ENCODE measurements at regions not wholly inside any gene's neighbourhood (a gene's known extent, or its start where the extent isn't known, plus 50 kb on each side); places are given as distances from the start of the nearest gene placed in this dataset.

DNA sequence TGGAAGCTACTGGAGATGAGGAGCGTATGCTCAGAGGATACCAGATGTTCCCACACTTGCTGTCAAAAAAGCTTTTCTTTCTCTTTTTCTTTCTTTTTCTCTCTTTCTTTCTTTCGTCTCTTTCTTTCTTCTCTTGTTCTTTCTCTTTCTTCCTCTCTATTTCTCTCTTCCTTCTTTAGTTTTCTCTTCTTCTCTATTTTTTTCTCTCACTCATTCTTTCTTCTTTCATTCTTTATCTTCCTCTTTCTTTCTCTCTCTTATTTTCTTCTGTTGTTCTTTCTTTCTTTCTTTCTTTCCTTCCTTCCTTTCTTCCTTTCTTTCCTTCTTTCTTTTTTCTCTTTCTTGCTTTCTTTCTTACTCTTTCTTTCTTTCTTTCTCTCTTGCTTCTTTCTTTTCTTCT is 457.6 kb downstream of the CMPK2 start:
- H3K9me2 ChIP-seq (replicated peaks; ENCODE audit: insufficient read depth), result no peaks in the 10 kb centered on the region
- no peaks in the 10 kb centered on the region for H3K27me3 ChIP-seq
- no peaks in the 10 kb centered on the region for H3K79me2 ChIP-seq
- H3K36me3 ChIP-seq (replicated peaks; ENCODE audit: insufficient read depth, low read depth), result no peaks in the 10 kb centered on the region
- H4K20me1 ChIP-seq (ENCODE audit: insufficient read depth, poor library complexity, severe bottlenecking), result no peaks in the 10 kb centered on the region
- 92% methylated on average over 2 of the region's 2 CpGs for WGBS (ENCODE audit: low lambda C conversion rate, missing lambda C conversion rate)
- no peak overlapping the region for H3K4me3 ChIP-seq
- no peak for TF ChIP-seq EZH2 (IDR thresholded peaks at IDR 0.05; ENCODE audit: borderline replicate concordance)
- TF ChIP-seq CTCF (IDR thresholded peaks at IDR 0.05; ENCODE audit: poor library complexity), result no peak
- no peak for TF ChIP-seq EZH2phosphoT487 (IDR thresholded peaks at IDR 0.05; ENCODE audit: low read depth, severe bottlenecking, unreplicated experiment)
- no peak for DNase-seq (ENCODE audit: low spot score)
- H3K4me1 ChIP-seq (ENCODE audit: insufficient read depth), result no peaks in the 10 kb centered on the region
- H3K4me2 ChIP-seq, result no peak overlapping the region
- no peak overlapping the region for H2AFZ ChIP-seq
- no peaks in the 10 kb centered on the region for H3K9me3 ChIP-seq (ENCODE audit: low read depth)
- H3K27ac ChIP-seq, result no peak overlapping the region

- Histone ChIP-seq H3K27me3 (no peaks in the 10 kb centered on the region), H3K4me2 (no peak overlapping the region), H3K4me1 (ENCODE audit: insufficient read depth) (no peaks in the 10 kb centered on the region), H3K36me3 (replicated peaks; ENCODE audit: insufficient read depth, low read depth) (no peaks in the 10 kb centered on the region), H3K9me3 (ENCODE audit: low read depth) (no peaks in the 10 kb centered on the region), H3K4me3 (no peak overlapping the region), H3K9me2 (replicated peaks; ENCODE audit: insufficient read depth) (no peaks in the 10 kb centered on the region), H4K20me1 (ENCODE audit: insufficient read depth, poor library complexity, severe bottlenecking) (no peaks in the 10 kb centered on the region), H2AFZ (no peak overlapping the region), H3K27ac (no peak overlapping the region), H3K79me2 (no peaks in the 10 kb centered on the region)
- 43% methylated on average over 3 of the region's 3 CpGs for WGBS (ENCODE audit: low lambda C conversion rate, missing lambda C conversion rate)
- DNase-seq (ENCODE audit: low spot score), result no peak
- TF ChIP-seq EZH2phosphoT487 (IDR thresholded peaks at IDR 0.05; ENCODE audit: low read depth, severe bottlenecking, unreplicated experiment) (no peak), EZH2 (IDR thresholded peaks at IDR 0.05; ENCODE audit: borderline replicate concordance) (no peak), CTCF (IDR thresholded peaks at IDR 0.05; ENCODE audit: poor library complexity) (no peak)
These were observed 455.4 kb downstream of the CMPK2 start for GRCh38 chr2:6410313-6410712.

- Histone ChIP-seq H3K4me1 (ENCODE audit: insufficient read depth) (no peaks in the 10 kb centered on the region), H3K27me3 (no peaks in the 10 kb centered on the region), H2AFZ (no peak overlapping the region), H3K9me2 (replicated peaks; ENCODE audit: insufficient read depth) (no peaks in the 10 kb centered on the region), H3K9me3 (ENCODE audit: low read depth) (no peaks in the 10 kb centered on the region), H3K4me2 (no peak overlapping the region), H3K36me3 (replicated peaks; ENCODE audit: insufficient read depth, low read depth) (no peaks in the 10 kb centered on the region), H3K79me2 (no peaks in the 10 kb centered on the region), H3K27ac (no peak overlapping the region), H4K20me1 (ENCODE audit: insufficient read depth, poor library complexity, severe bottlenecking) (no peaks in the 10 kb centered on the region), H3K4me3 (no peak overlapping the region)
- WGBS (ENCODE audit: low lambda C conversion rate, missing lambda C conversion rate), result 69% methylated on average over 3 of the region's 3 CpGs
- no peak for DNase-seq (ENCODE audit: low spot score)
- TF ChIP-seq CTCF (IDR thresholded peaks at IDR 0.05; ENCODE audit: poor library complexity), result no peak
These were observed 453.1 kb downstream of the CMPK2 start for GRCh38 chr2:6412533-6413091.

- Histone ChIP-seq H3K9me2 (replicated peaks; ENCODE audit: insufficient read depth) (no peaks in the 10 kb centered on the region), H4K20me1 (ENCODE audit: insufficient read depth, poor library complexity, severe bottlenecking) (no peaks in the 10 kb centered on the region), H3K27me3 (no peaks in the 10 kb centered on the region), H2AFZ (no peak overlapping the region), H3K4me2 (no peak overlapping the region), H3K79me2 (no peaks in the 10 kb centered on the region), H3K36me3 (replicated peaks; ENCODE audit: insufficient read depth, low read depth) (no peaks in the 10 kb centered on the region), H3K4me1 (ENCODE audit: insufficient read depth) (no peaks in the 10 kb centered on the region), H3K4me3 (no peak overlapping the region), H3K27ac (no peak overlapping the region), H3K9me3 (ENCODE audit: low read depth) (no peaks in the 10 kb centered on the region)
- no peak for DNase-seq (ENCODE audit: low spot score)
- TF ChIP-seq CTCF (IDR thresholded peaks at IDR 0.05; ENCODE audit: poor library complexity) (no peak), EZH2phosphoT487 (IDR thresholded peaks at IDR 0.05; ENCODE audit: low read depth, severe bottlenecking, unreplicated experiment) (no peak), EZH2 (IDR thresholded peaks at IDR 0.05; ENCODE audit: borderline replicate concordance) (no peak)
- WGBS (ENCODE audit: low lambda C conversion rate, missing lambda C conversion rate), result 91% methylated on average over 6 of the region's 6 CpGs
These were observed 448.7 kb downstream of the CMPK2 start for GRCh38 chr2:6417050-6417449.

Measured in hepatocyte (in vitro differentiated cells).